ENCODE measurements at regions not wholly inside any gene's neighbourhood (a gene's known extent, or its start where the extent isn't known, plus 50 kb on each side); places are given as distances from the start of the nearest gene placed in this dataset.

- TF ChIP-seq CTCF (IDR thresholded peaks at IDR 0.05) = no peak
Measured at GRCh38 chr16:65386672-65387071, 264.8 kb upstream of the CDH11 start.

GRCh38 chr16:65384441-65384840 lies 262.6 kb upstream of the CDH11 start:
- no peak for TF ChIP-seq CTCF (IDR thresholded peaks at IDR 0.05)

GRCh38 chr16:65377195-65377594 lies 255.3 kb upstream of the CDH11 start:
- no peak for TF ChIP-seq CTCF (IDR thresholded peaks at IDR 0.05)

- no peak for TF ChIP-seq CTCF (IDR thresholded peaks at IDR 0.05)
Measured at GRCh38 chr16:65376601-65377000, 254.7 kb upstream of the CDH11 start.

- no peak for TF ChIP-seq CTCF (IDR thresholded peaks at IDR 0.05)
Measured at GRCh38 chr16:65375651-65376050, 253.8 kb upstream of the CDH11 start.

GRCh38 chr16:65373097-65373496 lies 251.2 kb upstream of the CDH11 start:
- no peak for TF ChIP-seq CTCF (IDR thresholded peaks at IDR 0.05)

GRCh38 chr16:65372171-65372570 lies 250.3 kb upstream of the CDH11 start:
- TF ChIP-seq CTCF (IDR thresholded peaks at IDR 0.05) = no peak
